Stimulated activated CD4-positive, alpha-beta T cell treated with anti-CD3 and anti-CD28 coated beads, TNF-alpha, amount 100 ng/mL, for 4 hours (primary cell): ENCODE measurements at regions not wholly inside any gene's neighbourhood (a gene's known extent, or its start where the extent isn't known, plus 50 kb on each side); places are given as distances from the start of the nearest gene placed in this dataset.
"Not testable (repeated sequence)": the region's sequence is repeated elsewhere in the genome, so short reads cannot be mapped to it uniquely, and the experiment has no call there.

Experiments used
- DNase-seq, 3 experiments: peaks; one replicate each; pipeline ENCODE4 v3.0.0-alpha.2; 2020; ENCODE audit warnings: low read depth in 3 of 3

GRCh38 chr10:25076506-25077177 lies 60.2 kb downstream of the THNSL1 start:
- DNase-seq: no peak

GRCh38 chr10:25078658-25079431 lies 62.4 kb downstream of the THNSL1 start:
- DNase-seq: no peak

GRCh38 chr10:25080880-25081581 lies 64.6 kb downstream of the THNSL1 start:
- peak; percentile 11 to 32 (median 26) for DNase-seq

- no peak for DNase-seq
Measured at GRCh38 chr10:25082276-25083204, 66.1 kb downstream of the THNSL1 start.

GRCh38 chr10:25083546-25084111 lies 67.2 kb downstream of the THNSL1 start:
- no peak for DNase-seq

DNA sequence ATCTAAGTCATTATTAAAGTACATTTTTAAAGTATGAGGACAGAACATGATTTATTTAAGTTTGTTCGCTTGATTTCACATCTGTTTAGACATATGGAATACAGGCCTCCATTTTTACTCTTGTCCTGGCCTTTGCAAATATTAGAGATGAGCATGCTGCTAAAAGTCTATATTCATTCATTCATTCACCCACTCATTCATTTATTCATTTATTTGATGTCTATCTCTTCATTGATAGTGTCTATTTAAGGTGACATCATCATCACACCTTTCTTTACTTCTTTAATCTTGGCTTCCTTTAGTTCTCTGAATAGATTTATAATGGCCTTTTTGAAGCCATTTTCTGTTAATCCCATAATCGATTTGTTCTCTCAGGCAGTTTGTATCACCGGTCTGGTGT lies 68.0 kb downstream of the THNSL1 start:
- DNase-seq: no peak

DNA sequence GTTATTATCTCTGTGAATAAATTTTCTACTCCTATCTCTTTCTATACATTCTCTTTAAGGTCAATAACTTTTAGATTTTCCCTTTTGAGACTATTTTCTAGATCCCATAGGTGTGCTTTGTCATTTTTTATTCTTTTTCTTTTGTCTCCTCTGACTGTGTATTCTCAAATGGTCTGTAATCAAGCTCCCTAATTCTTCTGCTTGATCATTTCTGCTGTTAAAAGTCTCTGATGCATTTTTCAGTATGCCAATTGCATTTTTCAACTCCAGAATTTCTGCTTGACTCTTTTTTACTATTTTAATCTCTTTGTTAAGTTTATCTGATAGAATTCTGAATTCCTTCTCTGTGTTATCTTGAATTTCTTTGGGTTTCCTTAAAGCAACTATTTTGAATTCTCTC lies 78.2 kb downstream of the THNSL1 start:
- no peak for DNase-seq

- no peak for DNase-seq
Measured at GRCh38 chr10:25097669-25098411, 77.0 kb upstream of the GPR158 start.

- DNase-seq: no peak
Measured at GRCh38 chr10:25100141-25100540, 74.7 kb upstream of the GPR158 start.

- no peak for DNase-seq
Measured at GRCh38 chr10:25101461-25102146, 73.2 kb upstream of the GPR158 start.

DNA sequence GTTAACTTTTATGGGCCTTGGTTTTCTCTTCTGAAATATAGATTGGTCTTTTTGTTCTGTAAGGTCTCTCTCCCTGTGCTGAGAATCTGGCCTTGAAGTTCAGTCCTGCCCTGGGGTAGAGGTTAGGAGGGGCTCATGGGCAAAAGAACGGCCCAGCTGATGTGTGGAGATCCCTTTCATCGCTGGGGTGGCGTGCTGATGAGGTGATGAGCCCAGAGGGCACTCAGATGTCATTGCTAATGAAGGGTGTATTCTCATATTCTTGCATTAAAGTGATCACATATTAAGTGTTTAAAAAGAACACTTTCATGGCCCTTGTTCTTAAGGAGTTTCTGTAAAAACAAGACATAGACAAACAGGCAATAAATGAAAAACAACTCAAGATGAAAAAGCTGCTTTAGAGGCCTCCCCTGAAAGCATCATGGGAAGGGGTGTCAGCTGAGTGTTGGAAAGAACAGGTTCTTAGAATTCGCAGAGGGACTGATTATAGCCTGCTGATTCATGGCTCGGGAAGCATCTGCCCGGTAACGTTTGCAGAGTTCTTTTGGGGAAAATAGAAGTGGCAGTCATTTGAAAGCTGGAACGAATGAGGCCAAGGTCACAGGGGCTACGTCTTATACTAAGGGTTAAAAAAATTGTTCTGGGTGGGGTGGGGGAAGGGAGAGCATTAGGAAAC lies 72.5 kb upstream of the GPR158 start:
- no peak for DNase-seq

- DNase-seq: no peak
Measured at GRCh38 chr10:25103703-25104102, 71.1 kb upstream of the GPR158 start.

DNA sequence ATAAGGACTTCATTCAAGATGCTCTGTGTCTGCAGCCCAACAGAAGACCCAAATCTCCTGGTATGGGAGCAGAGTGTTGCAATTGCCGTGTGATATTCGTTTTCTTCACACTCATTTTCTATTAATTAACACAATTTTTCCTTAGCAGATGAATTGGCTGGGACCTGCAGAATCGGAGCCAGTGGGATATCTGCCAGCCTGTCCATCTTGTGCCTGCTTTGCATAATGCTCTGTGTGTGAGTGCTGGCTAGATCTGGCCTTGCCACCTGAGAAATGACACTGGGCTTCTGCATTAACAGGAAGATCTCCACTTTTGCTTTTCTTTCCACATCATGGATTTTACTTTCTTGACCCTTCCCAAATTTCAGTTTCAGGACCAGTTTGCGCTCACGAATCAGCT lies 70.4 kb upstream of the GPR158 start:
- DNase-seq: no peak

- DNase-seq: no peak
Measured at GRCh38 chr10:25105262-25105661, 69.5 kb upstream of the GPR158 start.

- no peak for DNase-seq
Measured at GRCh38 chr10:25105743-25106260, 69.0 kb upstream of the GPR158 start.

- no peak for DNase-seq
Measured at GRCh38 chr10:25107756-25108155, 67.0 kb upstream of the GPR158 start.

DNA sequence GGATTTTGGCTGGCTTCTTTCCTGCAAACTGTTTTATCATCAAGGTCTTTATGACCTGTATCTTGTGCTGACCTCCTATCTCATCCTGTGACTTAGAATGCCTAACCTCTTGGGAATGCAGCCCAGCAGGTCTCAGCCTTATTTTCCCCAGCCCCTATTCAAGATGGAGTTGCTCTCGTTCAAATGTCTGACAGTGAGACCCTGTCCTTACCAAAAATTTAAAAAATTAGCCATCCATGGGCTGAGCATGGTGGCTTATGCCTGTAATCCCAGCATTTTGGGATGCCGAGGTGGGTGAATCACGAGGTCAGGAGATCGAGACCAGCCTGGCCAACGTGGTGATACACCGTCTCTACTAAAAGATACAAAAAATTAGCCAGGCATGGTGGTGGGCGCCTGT lies 64.9 kb upstream of the GPR158 start:
- not testable (repeated sequence) for DNase-seq

DNA sequence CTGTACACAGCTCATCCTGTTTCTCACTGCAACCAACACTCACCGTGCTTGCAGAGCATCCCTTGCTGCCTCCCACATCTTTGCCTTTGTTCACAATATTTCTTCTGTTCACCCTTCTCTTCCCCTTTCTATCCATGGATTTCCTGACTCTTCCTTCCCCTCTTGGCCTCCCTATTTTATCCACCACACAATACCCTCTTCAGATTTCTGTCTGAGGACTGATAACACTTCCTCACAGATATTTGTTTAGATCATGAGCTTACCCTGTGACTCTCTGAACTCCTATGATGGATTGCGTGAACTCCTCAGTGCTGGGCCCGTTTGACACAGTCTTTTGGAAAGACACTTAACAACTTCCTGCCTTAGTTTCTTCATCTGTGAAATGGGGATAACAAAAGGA lies 62.8 kb upstream of the GPR158 start:
- no peak for DNase-seq
